Upper lobe of left lung (tissue), 6 donors: ENCODE measurements at regions not wholly inside any gene's neighbourhood (a gene's known extent, or its start where the extent isn't known, plus 50 kb on each side); places are given as distances from the start of the nearest gene placed in this dataset.

Experiments used
- ATAC-seq, 2 donors: fragments of 200-7000 bp; cut with Tn5 transposase; one replicate each; pipeline ENCODE4 v1.9.1; 2022; ENCODE audit warnings: mild to moderate bottlenecking in 2 of 2, moderate library complexity in 2 of 2; ENCODE audit not compliant: low FRiP score in 2 of 2
- DNase-seq, 2 donors: peaks; one replicate each; pipeline ENCODE4 v3.0.0-alpha.2; 2019 to 2020
- H3K27ac ChIP-seq, 4 donors: fragments of 200-600 bp; sonication (generic); one replicate each; pipeline ENCODE4 v1.5.1; 2016 to 2019
- H3K27me3 ChIP-seq, 4 donors: fragments of 200-600 bp; sonication (generic); one replicate each; pipeline ENCODE4 v1.5.1; 2017 to 2019
- H3K36me3 ChIP-seq, 4 donors: fragments of 200-600 bp; sonication (generic); one replicate each; pipeline ENCODE4 v1.5.1; 2016 to 2019
- H3K4me1 ChIP-seq, 4 donors: fragments of 200-600 bp; sonication (generic); one replicate each; pipeline ENCODE4 v1.5.1; 2018 to 2019
- H3K4me3 ChIP-seq, 4 donors: fragments of 200-600 bp; sonication (generic); one replicate each; pipeline ENCODE4 v1.5.1; 2017 to 2019; ENCODE audit warnings: mild to moderate bottlenecking in 2 of 4, moderate library complexity in 1 of 4
- H3K9me3 ChIP-seq, 4 donors: fragments of 200-600 bp; sonication (generic); one replicate each; pipeline ENCODE4 v1.5.1; 2018 to 2019
- EP300 ChIP-seq, 4 donors: sonication (generic); formaldehyde crosslinking; IDR thresholded peaks; one replicate each; pipeline ENCODE4 v1.5.1; 2017; ENCODE audit warnings: antibody characterized with exemption in 4 of 4, control low read depth in 2 of 4
- POLR2A ChIP-seq, 4 donors: fragments of 450-650 bp; IDR thresholded peaks; one replicate each; pipeline ENCODE4 v1.5.1; 2016 to 2017; ENCODE audit warnings: antibody characterized with exemption in 4 of 4, mild to moderate bottlenecking in 2 of 4
- POLR2AphosphoS5 ChIP-seq, 2 donors: sonication (generic); formaldehyde crosslinking; IDR thresholded peaks; one replicate each; pipeline ENCODE4 v1.5.1; 2017; ENCODE audit warnings: antibody characterized with exemption in 2 of 2
- WGBS, 2 donors: methylation state at CpG; one replicate each; pipeline ENCODE4 v1.1.5; 2017 to 2018; 5-methylcytosine and 5-hydroxymethylcytosine counted together
- TF ChIP-seq, protein P1 (sequence below), 6 experiments: fragments of 450-650 bp in 4 of 6; fragments of 200-600 bp in 2 of 6; sonication (generic) in 2 of 6; IDR thresholded peaks; one replicate each; pipeline ENCODE4 v1.5.1; 2016 to 2019; ENCODE audit warnings: antibody characterized with exemption in 6 of 6
- donor health status: DM: no; HTN: no; CAD: no; lungs with moderate emphysema.
- donor health status: DM: no; HTN: yes; CAD: no; lungs with severe emphysema.

DNA sequence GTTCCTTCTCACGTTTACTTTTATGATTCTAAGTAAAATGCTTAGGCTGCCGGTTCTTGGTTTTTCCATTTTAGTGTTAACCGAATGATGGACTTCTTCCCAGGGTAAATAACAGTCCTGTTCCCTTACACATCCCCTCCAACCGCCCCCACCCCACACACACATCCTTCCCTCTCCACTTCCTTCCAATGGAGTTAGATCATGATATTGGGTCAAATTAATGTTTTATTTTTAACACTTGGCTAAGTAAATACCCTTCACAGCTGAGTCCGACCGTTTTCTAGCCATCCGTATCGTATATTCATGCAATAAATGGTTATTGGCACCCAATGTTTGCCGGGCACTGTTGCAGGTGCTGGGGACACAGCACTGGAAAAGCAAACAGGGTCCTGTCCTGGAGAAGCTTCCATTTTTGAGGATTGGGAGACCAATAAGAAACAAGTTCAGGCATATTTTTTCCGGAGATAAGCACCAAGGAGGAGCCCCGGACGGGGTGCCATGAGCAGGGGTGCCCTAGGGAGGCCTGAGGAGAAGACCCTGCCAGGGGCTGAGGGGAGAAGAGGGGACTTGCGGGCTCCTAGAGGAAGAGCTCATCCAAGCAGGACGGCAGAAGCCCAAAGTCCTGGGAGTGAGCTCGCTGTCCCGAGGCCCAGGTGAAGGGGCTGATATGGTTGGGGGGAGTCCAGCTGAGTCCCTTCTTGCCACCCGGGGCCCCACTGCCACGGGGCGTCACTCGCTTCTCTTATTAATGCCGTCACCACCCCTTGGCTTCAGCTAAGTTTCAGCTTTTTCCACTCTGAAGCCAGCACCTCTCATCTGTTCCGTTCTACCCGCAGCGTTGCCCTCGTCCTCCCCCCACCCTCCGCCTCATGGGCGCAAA lies 126.0 kb upstream of the RET start:
- Histone ChIP-seq H3K27ac (no peak overlapping the region), H3K27me3 (no peaks in the 10 kb centered on the region), H3K36me3 (no peaks in the 10 kb centered on the region), H3K9me3 (no peaks in the 10 kb centered on the region), H3K4me3 (no peak overlapping the region), H3K4me1 (peaks cover 4 to 15% (median 13%) of the 10 kb centered on the region in 4 donors)
- ATAC-seq (no peak), DNase-seq (no peak)
- WGBS, 2 donors, result 53 to 55% methylated on average over 27 of the region's 27 CpGs
- TF ChIP-seq, protein P1, sequence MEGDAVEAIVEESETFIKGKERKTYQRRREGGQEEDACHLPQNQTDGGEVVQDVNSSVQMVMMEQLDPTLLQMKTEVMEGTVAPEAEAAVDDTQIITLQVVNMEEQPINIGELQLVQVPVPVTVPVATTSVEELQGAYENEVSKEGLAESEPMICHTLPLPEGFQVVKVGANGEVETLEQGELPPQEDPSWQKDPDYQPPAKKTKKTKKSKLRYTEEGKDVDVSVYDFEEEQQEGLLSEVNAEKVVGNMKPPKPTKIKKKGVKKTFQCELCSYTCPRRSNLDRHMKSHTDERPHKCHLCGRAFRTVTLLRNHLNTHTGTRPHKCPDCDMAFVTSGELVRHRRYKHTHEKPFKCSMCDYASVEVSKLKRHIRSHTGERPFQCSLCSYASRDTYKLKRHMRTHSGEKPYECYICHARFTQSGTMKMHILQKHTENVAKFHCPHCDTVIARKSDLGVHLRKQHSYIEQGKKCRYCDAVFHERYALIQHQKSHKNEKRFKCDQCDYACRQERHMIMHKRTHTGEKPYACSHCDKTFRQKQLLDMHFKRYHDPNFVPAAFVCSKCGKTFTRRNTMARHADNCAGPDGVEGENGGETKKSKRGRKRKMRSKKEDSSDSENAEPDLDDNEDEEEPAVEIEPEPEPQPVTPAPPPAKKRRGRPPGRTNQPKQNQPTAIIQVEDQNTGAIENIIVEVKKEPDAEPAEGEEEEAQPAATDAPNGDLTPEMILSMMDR (IDR thresholded peaks at IDR 0.05), result no peak
- TF ChIP-seq EP300 (IDR thresholded peaks at IDR 0.05) (no peak), POLR2A (IDR thresholded peaks at IDR 0.05) (no peak), POLR2AphosphoS5 (IDR thresholded peaks at IDR 0.05) (no peak)

DNA sequence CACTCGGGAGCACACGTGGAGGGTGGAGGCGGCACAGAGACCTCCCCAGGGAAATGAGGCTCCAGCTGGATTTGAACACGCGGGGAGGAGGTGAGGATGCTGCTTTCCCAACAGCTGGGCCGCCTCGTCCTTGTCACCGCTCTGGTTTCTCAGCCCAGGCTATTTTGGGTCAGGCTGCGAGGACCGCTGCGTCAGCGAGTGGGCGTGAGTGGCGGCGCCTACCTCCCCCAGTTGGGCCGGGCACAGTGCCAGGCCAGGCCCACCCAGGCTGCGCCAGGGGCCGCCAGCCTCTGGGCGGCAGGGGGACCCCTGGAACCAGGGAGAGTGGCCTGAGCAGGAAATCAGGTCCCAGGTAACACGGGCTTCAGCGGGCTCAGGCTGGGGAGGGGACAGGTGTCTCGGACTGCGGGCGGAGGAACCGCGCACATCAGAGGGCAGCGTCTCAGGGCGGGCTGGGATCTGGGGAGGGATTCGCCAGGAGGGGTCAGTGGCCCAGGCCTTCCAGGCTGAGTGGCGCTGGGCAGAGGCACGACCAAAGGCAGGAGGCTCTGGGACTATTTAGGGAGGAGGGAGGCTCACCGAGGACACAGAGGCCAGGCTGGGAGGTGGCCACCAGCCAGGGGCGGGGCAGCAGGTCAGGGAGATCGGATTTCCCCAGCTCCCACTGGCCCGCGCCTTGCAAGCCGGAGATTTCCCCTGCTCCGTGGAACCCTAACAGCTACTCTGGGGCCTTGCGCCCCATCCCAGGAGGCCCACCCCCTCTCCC lies 125.2 kb upstream of the RET start:
- H3K4me3 ChIP-seq, result peak overlapping the region in 3 of 4 donors; percentile 13 to 28 (median 20)
- no peak for TF ChIP-seq POLR2A (IDR thresholded peaks at IDR 0.05)
- TF ChIP-seq, protein P1 (IDR thresholded peaks at IDR 0.05), result no peak
- TF ChIP-seq EP300 (IDR thresholded peaks at IDR 0.05), result no peak
- TF ChIP-seq POLR2AphosphoS5 (IDR thresholded peaks at IDR 0.05), result no peak
- DNase-seq, result no peak
- no peaks in the 10 kb centered on the region for H3K36me3 ChIP-seq
- peak overlapping the region in 1 of 4 donors; percentile 15 for H3K27ac ChIP-seq
- no peaks in the 10 kb centered on the region for H3K27me3 ChIP-seq
- no peaks in the 10 kb centered on the region for H3K9me3 ChIP-seq
- ATAC-seq, result peak; percentile 39 to 57
- WGBS, 2 donors, result 8 to 37% methylated on average over 3 to 30 of the region's 39 CpGs
- peaks cover 4 to 15% (median 13%) of the 10 kb centered on the region in 4 donors for H3K4me1 ChIP-seq

DNA sequence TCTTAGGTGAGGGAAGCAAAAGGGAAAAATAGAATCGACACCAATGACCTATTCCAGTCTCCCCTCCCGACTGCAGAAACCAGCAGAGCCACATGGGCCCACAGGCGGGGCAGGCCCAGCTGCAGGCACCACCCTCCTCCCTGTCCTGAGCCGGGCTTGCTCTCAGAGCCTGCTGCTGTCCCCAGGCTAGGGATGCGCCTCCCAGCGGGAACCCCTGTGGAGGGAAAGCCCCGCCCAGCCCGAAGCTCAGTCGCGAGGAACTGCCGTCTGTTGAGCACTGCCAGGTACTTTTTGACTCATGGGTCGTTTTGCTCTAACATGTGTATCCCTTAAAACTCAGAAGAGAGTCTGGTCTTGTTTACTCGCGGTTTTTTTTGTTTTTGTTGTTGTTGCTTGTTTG lies 124.5 kb upstream of the RET start:
- no peaks in the 10 kb centered on the region for H3K9me3 ChIP-seq
- no peaks in the 10 kb centered on the region for H3K36me3 ChIP-seq
- peak overlapping the region in 2 of 4 donors; percentile 20 to 28 for H3K4me3 ChIP-seq
- no peak for DNase-seq
- WGBS, 2 donors, result 41 to 55% methylated on average over 10 to 14 of the region's 14 CpGs
- TF ChIP-seq, protein P1 (IDR thresholded peaks at IDR 0.05), result no peak
- no peak for TF ChIP-seq EP300 (IDR thresholded peaks at IDR 0.05)
- TF ChIP-seq POLR2A (IDR thresholded peaks at IDR 0.05), result no peak
- ATAC-seq, result peak; percentile 53 to 68
- H3K27ac ChIP-seq, result peak overlapping the region in 1 of 4 donors; percentile 15
- peaks cover 4 to 15% (median 13%) of the 10 kb centered on the region in 4 donors for H3K4me1 ChIP-seq
- H3K27me3 ChIP-seq, result no peaks in the 10 kb centered on the region

DNA sequence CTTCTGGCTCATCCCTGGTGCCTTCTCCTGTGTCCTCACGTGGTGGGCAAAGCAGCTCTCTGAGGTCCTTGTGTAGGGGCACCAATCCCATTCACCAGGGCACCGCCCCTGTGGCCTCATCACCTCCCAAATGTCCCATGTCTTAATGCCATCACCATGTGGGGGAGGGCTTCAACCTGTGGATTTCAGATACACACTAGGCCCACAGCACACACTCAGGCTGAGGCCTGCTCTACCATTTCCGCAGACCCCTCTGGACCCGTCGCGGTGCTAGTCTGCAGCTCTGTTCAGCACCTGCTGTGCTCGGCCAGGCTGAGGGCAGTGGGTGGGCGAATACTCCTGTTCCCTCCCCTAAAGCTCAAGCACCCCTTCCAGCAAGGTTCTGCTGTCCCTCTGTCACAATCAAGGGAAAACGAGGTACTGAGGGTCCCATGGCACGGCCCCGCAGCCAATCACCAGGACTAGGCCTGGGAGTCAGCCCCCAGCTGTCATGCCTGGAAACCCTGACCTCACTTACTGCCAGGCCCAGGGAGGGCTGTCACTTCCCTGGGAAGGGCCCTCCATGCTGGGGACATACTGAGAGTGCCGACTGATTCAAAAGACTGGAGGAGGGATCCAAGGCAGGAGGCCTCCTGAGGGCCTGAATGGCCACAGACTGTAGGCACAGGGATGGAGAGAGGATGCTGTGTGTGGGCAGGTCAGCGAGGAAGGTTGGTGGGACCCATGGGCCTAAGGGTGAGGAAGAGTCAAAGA lies 123.8 kb upstream of the RET start:
- Histone ChIP-seq H3K27me3 (no peaks in the 10 kb centered on the region), H3K4me3 (no peak overlapping the region), H3K27ac (no peak overlapping the region), H3K36me3 (no peaks in the 10 kb centered on the region), H3K4me1 (peaks cover 4 to 15% (median 13%) of the 10 kb centered on the region in 4 donors), H3K9me3 (no peaks in the 10 kb centered on the region)
- no peak for ATAC-seq
- DNase-seq, result no peak
- 87 to 94% methylated on average over 9 to 12 of the region's 13 CpGs for WGBS, 2 donors
- TF ChIP-seq, protein P1 (IDR thresholded peaks at IDR 0.05), result no peak
- TF ChIP-seq EP300 (IDR thresholded peaks at IDR 0.05) (no peak), POLR2A (IDR thresholded peaks at IDR 0.05) (no peak), POLR2AphosphoS5 (IDR thresholded peaks at IDR 0.05) (no peak)
